Testis (tissue), 2 donors: ENCODE measurements at regions not wholly inside any gene's neighbourhood (a gene's known extent, or its start where the extent isn't known, plus 50 kb on each side); places are given as distances from the start of the nearest gene placed in this dataset.

ENCODE experiments used
- CTCF ChIP-seq, 3 experiments: fragments of 450-650 bp in 2 of 3; fragments of 200-600 bp in 1 of 3; sonication (generic) in 1 of 3; IDR thresholded peaks; one replicate each; pipeline ENCODE4 v1.5.1; 2016 to 2019; ENCODE audit warnings: antibody characterized with exemption in 3 of 3, mild to moderate bottlenecking in 2 of 3, moderate library complexity in 1 of 3
- POLR2A ChIP-seq: fragments of 450-650 bp; IDR thresholded peaks from one replicate; pipeline ENCODE4 v1.6.1; 2017; ENCODE audit warnings: antibody characterized with exemption, mild to moderate bottlenecking, moderate library complexity

- TF ChIP-seq CTCF (IDR thresholded peaks at IDR 0.05), result no peak
- no peak for TF ChIP-seq POLR2A
Measured at GRCh38 chr12:91490667-91491311, 308.2 kb upstream of the DCN start.
